ENCODE measurements at regions not wholly inside any gene's neighbourhood (a gene's known extent, or its start where the extent isn't known, plus 50 kb on each side); places are given as distances from the start of the nearest gene placed in this dataset.

DNA sequence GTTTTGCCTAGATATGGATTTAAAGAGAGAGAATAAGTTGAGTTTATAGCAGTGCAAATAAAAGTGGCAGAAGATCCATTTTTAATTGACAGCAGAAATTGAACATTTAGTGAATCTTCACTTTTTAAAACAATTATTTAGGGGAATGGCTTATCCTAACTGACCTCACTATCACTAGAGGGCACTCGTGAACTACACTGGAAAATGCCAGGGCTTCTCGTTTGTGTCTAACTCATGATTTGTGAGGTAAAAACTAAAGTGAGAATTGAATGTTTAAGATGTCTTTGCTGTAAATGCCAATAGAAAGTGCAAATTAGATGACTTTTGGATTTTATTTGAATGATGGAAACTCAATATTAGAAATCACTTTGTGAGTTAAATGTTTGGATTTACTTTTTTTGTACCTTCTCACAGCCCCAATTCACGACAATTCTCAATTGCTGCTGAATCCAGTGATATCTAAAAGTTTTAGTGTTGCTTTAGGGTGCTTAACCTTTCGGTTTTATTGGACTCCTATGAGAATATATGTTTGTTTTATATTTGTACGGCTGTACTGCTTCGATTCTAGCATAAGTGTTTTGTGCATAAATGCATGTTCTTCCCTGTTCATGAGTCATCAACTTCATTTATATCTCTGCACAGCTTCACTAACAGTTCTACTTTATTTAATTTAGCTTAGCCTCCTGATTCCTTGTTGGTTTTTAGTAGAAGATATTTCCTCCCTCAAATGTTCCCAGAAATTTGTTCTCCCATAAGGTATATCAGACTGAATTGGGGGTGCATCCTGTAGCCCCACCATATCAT lies 462.1 kb downstream of the MFSD1 start:
- Histone ChIP-seq H3K4me3 (ENCODE audit: low read depth, low read length) (no peak overlapping the region), H3K36me3 (ENCODE audit: control insufficient read depth, insufficient read depth, low read length) (no peaks in the 10 kb centered on the region), H3K27me3 (ENCODE audit: control insufficient read depth, insufficient read depth, low read length) (peaks cover 4% of the 10 kb centered on the region)
- TF ChIP-seq, protein P1, sequence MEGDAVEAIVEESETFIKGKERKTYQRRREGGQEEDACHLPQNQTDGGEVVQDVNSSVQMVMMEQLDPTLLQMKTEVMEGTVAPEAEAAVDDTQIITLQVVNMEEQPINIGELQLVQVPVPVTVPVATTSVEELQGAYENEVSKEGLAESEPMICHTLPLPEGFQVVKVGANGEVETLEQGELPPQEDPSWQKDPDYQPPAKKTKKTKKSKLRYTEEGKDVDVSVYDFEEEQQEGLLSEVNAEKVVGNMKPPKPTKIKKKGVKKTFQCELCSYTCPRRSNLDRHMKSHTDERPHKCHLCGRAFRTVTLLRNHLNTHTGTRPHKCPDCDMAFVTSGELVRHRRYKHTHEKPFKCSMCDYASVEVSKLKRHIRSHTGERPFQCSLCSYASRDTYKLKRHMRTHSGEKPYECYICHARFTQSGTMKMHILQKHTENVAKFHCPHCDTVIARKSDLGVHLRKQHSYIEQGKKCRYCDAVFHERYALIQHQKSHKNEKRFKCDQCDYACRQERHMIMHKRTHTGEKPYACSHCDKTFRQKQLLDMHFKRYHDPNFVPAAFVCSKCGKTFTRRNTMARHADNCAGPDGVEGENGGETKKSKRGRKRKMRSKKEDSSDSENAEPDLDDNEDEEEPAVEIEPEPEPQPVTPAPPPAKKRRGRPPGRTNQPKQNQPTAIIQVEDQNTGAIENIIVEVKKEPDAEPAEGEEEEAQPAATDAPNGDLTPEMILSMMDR (IDR thresholded peaks at IDR 0.05; ENCODE audit: insufficient read depth, low read length, poor library complexity, severe bottlenecking): peak; percentile 78
- DNase-seq (ENCODE audit: low read depth): no peak

DNA sequence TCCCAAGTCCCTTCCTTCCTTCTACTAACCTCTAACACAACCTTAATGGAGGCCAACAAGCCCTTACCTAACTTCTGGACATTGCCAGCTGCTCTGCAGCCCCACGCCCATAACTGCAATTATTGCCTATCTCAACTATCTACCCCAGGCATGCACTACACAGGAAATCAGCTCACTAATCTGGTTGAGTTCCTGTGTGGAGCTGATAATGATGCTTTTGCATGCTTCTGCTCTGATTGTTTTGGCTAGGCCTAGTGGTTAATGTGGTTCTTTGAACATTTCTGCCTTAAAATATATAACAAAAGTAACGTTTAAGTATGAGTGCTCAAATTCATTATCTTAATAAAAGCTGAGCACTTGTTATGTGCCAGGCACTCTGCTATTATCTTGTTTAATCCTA lies 463.9 kb downstream of the MFSD1 start:
- no peaks in the 10 kb centered on the region for H3K36me3 ChIP-seq (ENCODE audit: control insufficient read depth, insufficient read depth, low read length)
- no peak overlapping the region for H3K4me3 ChIP-seq (ENCODE audit: low read depth, low read length)
- no peak for DNase-seq (ENCODE audit: low read depth)
- TF ChIP-seq, protein P1 (IDR thresholded peaks at IDR 0.05; ENCODE audit: insufficient read depth, low read length, poor library complexity, severe bottlenecking): no peak
- peaks cover 4% of the 10 kb centered on the region for H3K27me3 ChIP-seq (ENCODE audit: control insufficient read depth, insufficient read depth, low read length)

DNA sequence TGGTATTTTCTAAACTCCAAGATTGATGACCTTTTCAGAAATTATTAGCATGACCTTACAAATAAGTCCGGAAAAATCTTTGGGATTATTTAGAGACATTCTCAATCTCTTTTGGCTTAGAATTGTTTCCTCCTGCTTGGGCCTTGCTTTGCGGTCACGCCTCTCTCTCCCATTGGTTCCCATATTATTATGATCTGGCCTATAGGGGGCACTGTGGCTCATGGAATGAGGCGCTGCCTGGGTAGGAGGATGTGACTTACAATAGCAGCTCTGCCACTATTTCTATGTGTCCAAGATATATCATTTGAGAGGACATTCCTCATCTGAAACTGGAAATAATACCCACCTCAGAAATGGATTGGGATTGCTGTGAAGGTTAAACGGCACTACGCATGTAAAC lies 464.9 kb downstream of the MFSD1 start:
- TF ChIP-seq, protein P1 (IDR thresholded peaks at IDR 0.05; ENCODE audit: insufficient read depth, low read length, poor library complexity, severe bottlenecking): peak; percentile 55
- no peak overlapping the region for H3K4me3 ChIP-seq (ENCODE audit: low read depth, low read length)
- H3K27me3 ChIP-seq (ENCODE audit: control insufficient read depth, insufficient read depth, low read length): peaks cover 4% of the 10 kb centered on the region
- H3K36me3 ChIP-seq (ENCODE audit: control insufficient read depth, insufficient read depth, low read length): no peaks in the 10 kb centered on the region
- no peak for DNase-seq (ENCODE audit: low read depth)

DNA sequence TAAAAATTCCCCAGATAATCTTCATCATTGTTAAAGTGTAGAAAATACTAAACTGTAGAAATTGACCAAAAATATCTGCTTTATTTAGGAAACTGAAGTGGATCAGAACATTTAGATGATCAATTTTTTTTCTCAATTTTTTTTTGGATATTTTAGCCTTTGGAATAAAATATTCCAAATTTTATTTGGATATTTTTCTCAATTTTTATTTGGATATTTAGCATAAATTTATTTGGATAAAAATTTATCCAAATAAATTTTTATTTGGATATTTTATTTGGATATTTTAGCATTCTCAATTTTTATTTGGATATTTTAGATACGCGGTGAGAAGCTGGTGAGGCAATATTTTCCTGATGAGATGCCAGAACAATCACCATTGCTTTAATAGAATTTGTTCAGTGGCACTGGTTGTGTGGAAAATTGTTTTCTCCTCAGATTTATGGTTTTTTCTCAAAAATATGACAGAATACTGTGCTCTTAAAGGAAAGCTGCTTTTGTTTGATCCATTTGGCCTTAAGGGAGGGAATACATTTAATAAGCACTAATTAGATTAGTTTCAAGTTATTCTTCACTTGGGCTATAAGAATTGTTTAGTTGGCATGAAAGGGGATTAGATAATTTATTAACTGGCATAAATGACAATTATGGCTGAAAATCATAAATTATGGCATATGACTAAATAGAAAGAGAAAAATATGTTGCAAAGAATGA lies 470.1 kb downstream of the MFSD1 start:
- TF ChIP-seq, protein P1 (IDR thresholded peaks at IDR 0.05; ENCODE audit: insufficient read depth, low read length, poor library complexity, severe bottlenecking): no peak
- no peak overlapping the region for H3K4me3 ChIP-seq (ENCODE audit: low read depth, low read length)
- no peak for DNase-seq (ENCODE audit: low read depth)
- H3K36me3 ChIP-seq (ENCODE audit: control insufficient read depth, insufficient read depth, low read length): no peaks in the 10 kb centered on the region
- H3K27me3 ChIP-seq (ENCODE audit: control insufficient read depth, insufficient read depth, low read length): no peaks in the 10 kb centered on the region

DNA sequence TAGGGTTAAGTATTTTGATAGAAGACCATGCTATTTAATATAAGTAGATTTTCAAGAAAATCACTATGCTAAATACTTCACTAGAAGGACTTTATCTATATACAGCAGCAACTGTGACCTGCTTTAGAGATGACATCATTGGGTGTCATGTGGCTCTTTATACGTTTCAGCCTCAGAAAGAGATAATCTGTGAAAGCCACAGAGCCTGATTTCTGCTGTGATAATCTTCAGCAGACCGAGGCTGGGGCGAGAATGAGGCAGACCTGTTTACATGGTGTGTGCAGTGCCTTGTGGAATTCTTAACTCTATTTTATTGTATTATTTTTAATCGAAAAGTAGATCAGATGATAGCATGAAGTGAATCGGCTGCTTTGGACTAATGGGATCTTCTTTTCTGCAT lies 471.2 kb downstream of the MFSD1 start:
- DNase-seq (ENCODE audit: low read depth): no peak
- no peaks in the 10 kb centered on the region for H3K36me3 ChIP-seq (ENCODE audit: control insufficient read depth, insufficient read depth, low read length)
- no peak overlapping the region for H3K4me3 ChIP-seq (ENCODE audit: low read depth, low read length)
- TF ChIP-seq, protein P1 (IDR thresholded peaks at IDR 0.05; ENCODE audit: insufficient read depth, low read length, poor library complexity, severe bottlenecking): no peak
- H3K27me3 ChIP-seq (ENCODE audit: control insufficient read depth, insufficient read depth, low read length): no peaks in the 10 kb centered on the region
